ENCODE measurements at regions not wholly inside any gene's neighbourhood (a gene's known extent, or its start where the extent isn't known, plus 50 kb on each side); places are given as distances from the start of the nearest gene placed in this dataset.
A peak's percentile ranks its signal among the peaks of the same experiment; 100 is the strongest.

DNA sequence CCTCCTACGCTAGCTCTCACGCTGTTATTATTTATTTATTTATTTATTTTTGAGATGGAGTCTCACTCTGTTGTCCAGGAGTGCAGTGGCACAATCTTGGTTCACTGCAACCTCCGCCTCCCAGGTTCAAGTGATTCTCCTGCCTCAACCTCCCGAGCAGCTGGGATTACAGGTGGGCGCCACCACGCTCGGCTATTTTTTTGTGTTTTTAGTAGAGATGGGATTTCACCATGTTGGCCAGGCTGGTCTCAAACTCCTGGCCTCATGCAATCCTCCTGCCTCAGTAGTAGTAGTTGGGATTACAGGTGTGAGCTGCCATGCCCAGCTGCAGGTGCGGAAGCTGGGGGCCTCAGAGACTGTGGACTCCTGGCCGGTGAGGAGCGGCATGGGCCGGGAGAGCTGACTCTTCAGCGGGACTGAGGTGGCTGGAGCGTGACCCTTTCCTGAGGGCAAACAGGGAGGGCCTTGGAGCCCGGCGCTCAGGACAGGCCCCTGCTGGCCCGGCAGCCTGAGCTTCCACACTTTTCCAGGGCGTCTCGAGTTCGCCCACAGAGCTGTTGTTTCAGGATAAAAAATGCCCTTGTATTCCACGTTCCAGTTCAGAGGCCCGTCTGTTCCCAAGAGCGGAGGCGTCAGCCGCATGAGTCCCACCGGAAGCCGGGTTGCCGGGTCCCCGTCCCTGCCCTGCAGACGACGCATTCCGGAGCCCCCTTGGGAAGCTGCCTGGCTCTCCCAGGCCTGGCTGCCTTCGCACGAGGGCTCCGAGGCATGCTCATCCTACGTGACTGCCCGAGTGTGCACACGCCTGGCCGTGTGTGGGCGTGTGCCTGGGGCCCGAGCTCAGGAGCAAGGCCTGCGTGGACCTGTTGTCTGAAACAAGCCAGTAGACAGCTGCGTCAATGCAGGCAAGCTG is 126.2 kb downstream of the SIK1 start:
- no peak overlapping the region for H3K4me2 ChIP-seq (ENCODE audit: unreplicated experiment)
- no peak overlapping the region for H2AFZ ChIP-seq
- H3K36me3 ChIP-seq (ENCODE audit: low read depth), result no peaks in the 10 kb centered on the region
- H3K9me3 ChIP-seq (ENCODE audit: low read depth), result no peaks in the 10 kb centered on the region
- H3K9me2 ChIP-seq (ENCODE audit: insufficient read depth), result no peaks in the 10 kb centered on the region
- no peaks in the 10 kb centered on the region for H3K79me2 ChIP-seq (ENCODE audit: insufficient read depth)
- H3K27ac ChIP-seq, result no peak overlapping the region
- peak; percentile 41 for DNase-seq
- H3K4me3 ChIP-seq, result no peak overlapping the region
- no peaks in the 10 kb centered on the region for H3K27me3 ChIP-seq (replicated peaks; ENCODE audit: insufficient read depth)
- no peak overlapping the region for H3K9ac ChIP-seq
- no peaks in the 10 kb centered on the region for H4K20me1 ChIP-seq (ENCODE audit: insufficient read depth)
- in situ Hi-C loops (cut with MboI), result no loop called here
- H3K4me1 ChIP-seq (ENCODE audit: insufficient read depth), result no peaks in the 10 kb centered on the region
- 59 to 70% methylated on average over 32 to 42 of the region's 42 CpGs for WGBS, 2 experiments (ENCODE audit: low coverage in 1 of 2, low lambda C conversion rate in 2 of 2, missing lambda C conversion rate in 2 of 2)
- no peaks in the 10 kb centered on the region for H3F3A ChIP-seq (ENCODE audit: insufficient read depth)
- no peak for TF ChIP-seq EZH2 (IDR thresholded peaks at IDR 0.05; ENCODE audit: insufficient read depth, poor library complexity, severe bottlenecking)
- no peak for TF ChIP-seq EZH2phosphoT487 (IDR thresholded peaks at IDR 0.05; ENCODE audit: insufficient read depth, low read depth)

- H2AFZ ChIP-seq, result no peak overlapping the region
- H3K27me3 ChIP-seq (replicated peaks; ENCODE audit: insufficient read depth), result peaks cover 8% of the 10 kb centered on the region; the same call in 1 of the 2 replicates
- H3K79me2 ChIP-seq (ENCODE audit: insufficient read depth), result no peaks in the 10 kb centered on the region
- H3K9me3 ChIP-seq (ENCODE audit: low read depth), result no peaks in the 10 kb centered on the region
- H3K4me3 ChIP-seq, result no peak overlapping the region
- no peaks in the 10 kb centered on the region for H3F3A ChIP-seq (ENCODE audit: insufficient read depth)
- no peak overlapping the region for H3K4me2 ChIP-seq (ENCODE audit: unreplicated experiment)
- DNase-seq, result no peak
- TF ChIP-seq EZH2phosphoT487 (IDR thresholded peaks at IDR 0.05; ENCODE audit: insufficient read depth, low read depth) (no peak), EZH2 (IDR thresholded peaks at IDR 0.05; ENCODE audit: insufficient read depth, poor library complexity, severe bottlenecking) (no peak)
- no peak overlapping the region for H3K27ac ChIP-seq
- in situ Hi-C loops (cut with MboI), result no loop called here
- no peaks in the 10 kb centered on the region for H3K36me3 ChIP-seq (ENCODE audit: low read depth)
- no peaks in the 10 kb centered on the region for H3K9me2 ChIP-seq (ENCODE audit: insufficient read depth)
- WGBS, 2 experiments (ENCODE audit: low coverage in 1 of 2, low lambda C conversion rate in 2 of 2, missing lambda C conversion rate in 2 of 2), result 67 to 69% methylated on average over 32 to 34 of the region's 34 CpGs
- no peaks in the 10 kb centered on the region for H4K20me1 ChIP-seq (ENCODE audit: insufficient read depth)
- no peaks in the 10 kb centered on the region for H3K4me1 ChIP-seq (ENCODE audit: insufficient read depth)
- H3K9ac ChIP-seq, result no peak overlapping the region
Measured at GRCh38 chr21:43299441-43300277, 127.3 kb downstream of the SIK1 start.

GRCh38 chr21:43298546-43299440 is 128.1 kb downstream of the SIK1 start:
- Histone ChIP-seq H3F3A (ENCODE audit: insufficient read depth) (no peaks in the 10 kb centered on the region), H3K79me2 (ENCODE audit: insufficient read depth) (no peaks in the 10 kb centered on the region), H4K20me1 (ENCODE audit: insufficient read depth) (no peaks in the 10 kb centered on the region), H3K4me3 (no peak overlapping the region), H3K4me2 (ENCODE audit: unreplicated experiment) (no peak overlapping the region), H2AFZ (no peak overlapping the region), H3K27me3 (replicated peaks; ENCODE audit: insufficient read depth) (peaks cover 13% of the 10 kb centered on the region; the same call in 1 of the 2 replicates), H3K4me1 (ENCODE audit: insufficient read depth) (no peaks in the 10 kb centered on the region), H3K27ac (no peak overlapping the region), H3K36me3 (ENCODE audit: low read depth) (no peaks in the 10 kb centered on the region), H3K9me3 (ENCODE audit: low read depth) (no peaks in the 10 kb centered on the region), H3K9ac (no peak overlapping the region), H3K9me2 (ENCODE audit: insufficient read depth) (no peaks in the 10 kb centered on the region)
- in situ Hi-C loops (cut with MboI), result no loop called here
- DNase-seq, result no peak
- no peak for TF ChIP-seq EZH2 (IDR thresholded peaks at IDR 0.05; ENCODE audit: insufficient read depth, poor library complexity, severe bottlenecking)
- no peak for TF ChIP-seq EZH2phosphoT487 (IDR thresholded peaks at IDR 0.05; ENCODE audit: insufficient read depth, low read depth)
- 88 to 90% methylated on average over 21 to 55 of the region's 55 CpGs for WGBS, 2 experiments (ENCODE audit: low coverage in 1 of 2, low lambda C conversion rate in 2 of 2, missing lambda C conversion rate in 2 of 2)

GRCh38 chr21:43297989-43298388 is 128.9 kb downstream of the SIK1 start:
- no peak for TF ChIP-seq EZH2phosphoT487 (IDR thresholded peaks at IDR 0.05; ENCODE audit: insufficient read depth, low read depth)
- TF ChIP-seq EZH2 (IDR thresholded peaks at IDR 0.05; ENCODE audit: insufficient read depth, poor library complexity, severe bottlenecking), result no peak
- WGBS, 2 experiments (ENCODE audit: low coverage in 1 of 2, low lambda C conversion rate in 2 of 2, missing lambda C conversion rate in 2 of 2), result 61 to 63% methylated on average over 11 of the region's 11 CpGs
- no peak for DNase-seq

More at GRCh38 chr21:43297989-43298388, 128.9 kb downstream of the SIK1 start:
- Histone ChIP-seq H3K4me1 (ENCODE audit: insufficient read depth) (no peaks in the 10 kb centered on the region), H3K27me3 (replicated peaks; ENCODE audit: insufficient read depth) (peaks cover 13% of the 10 kb centered on the region; the same call in 1 of the 2 replicates), H2AFZ (no peak overlapping the region), H4K20me1 (ENCODE audit: insufficient read depth) (no peaks in the 10 kb centered on the region), H3K79me2 (ENCODE audit: insufficient read depth) (no peaks in the 10 kb centered on the region), H3K36me3 (ENCODE audit: low read depth) (no peaks in the 10 kb centered on the region), H3F3A (ENCODE audit: insufficient read depth) (no peaks in the 10 kb centered on the region), H3K27ac (no peak overlapping the region), H3K4me3 (no peak overlapping the region), H3K9ac (no peak overlapping the region), H3K9me2 (ENCODE audit: insufficient read depth) (no peaks in the 10 kb centered on the region), H3K4me2 (ENCODE audit: unreplicated experiment) (no peak overlapping the region), H3K9me3 (ENCODE audit: low read depth) (no peaks in the 10 kb centered on the region)
- in situ Hi-C loops (cut with MboI), result no loop called here
